GM12891 (cell line): ENCODE measurements at regions not wholly inside any gene's neighbourhood (a gene's known extent, or its start where the extent isn't known, plus 50 kb on each side); places are given as distances from the start of the nearest gene placed in this dataset.

Experiments used
- POLR2A ChIP-seq: IDR thresholded peaks from 2 replicates; pipeline ENCODE4 v1.6.1; 2011; ENCODE audit warnings: low read depth, low read length, control low read depth
- POLR2AphosphoS5 ChIP-seq: IDR thresholded peaks from 2 replicates; pipeline ENCODE4 v1.6.1; 2011; ENCODE audit warnings: low read depth, low read length, control low read depth
- TAF1 ChIP-seq: IDR thresholded peaks from 2 replicates; pipeline ENCODE4 v1.6.1; 2011; ENCODE audit warnings: low read depth, low read length, control low read depth

- TF ChIP-seq POLR2AphosphoS5 (no peak), POLR2A (no peak), TAF1 (no peak)
Measured at GRCh38 chr10:69729326-69730048, 72.2 kb upstream of the COL13A1 start.
